ENCODE measurements at regions not wholly inside any gene's neighbourhood (a gene's known extent, or its start where the extent isn't known, plus 50 kb on each side); places are given as distances from the start of the nearest gene placed in this dataset.

- no peak overlapping the region for H2AFZ ChIP-seq (ENCODE audit: low read depth, low read length)
- TF ChIP-seq MXI1 (conservative IDR thresholded peaks at IDR 0.05; ENCODE audit: poor library complexity, severe bottlenecking) = no peak
- TF ChIP-seq POLR2AphosphoS5 (IDR thresholded peaks at IDR 0.05) = no peak
- TF ChIP-seq REST (IDR thresholded peaks at IDR 0.05; ENCODE audit: borderline replicate concordance) = no peak
- TF ChIP-seq SMC3 (conservative IDR thresholded peaks at IDR 0.05; ENCODE audit: poor library complexity) = no peak
- no peak for TF ChIP-seq EP300 (conservative IDR thresholded peaks at IDR 0.05; ENCODE audit: poor library complexity, severe bottlenecking)
- TF ChIP-seq TAF1 (IDR thresholded peaks at IDR 0.05; ENCODE audit: low read depth) = no peak
- no peak for TF ChIP-seq CTCF (IDR thresholded peaks at IDR 0.05; ENCODE audit: poor library complexity, severe bottlenecking)
- no peak for TF ChIP-seq RAD21 (conservative IDR thresholded peaks at IDR 0.05)
- TF ChIP-seq EZH2 (IDR thresholded peaks at IDR 0.05; ENCODE audit: borderline replicate concordance, insufficient read depth, low read length, poor library complexity, severe bottlenecking) = no peak
Measured at GRCh38 chr12:115422845-115423545, 739.0 kb upstream of the TBX3 start.

GRCh38 chr12:115421796-115422709, 738.1 kb upstream of the TBX3 start:
- H2AFZ ChIP-seq (ENCODE audit: low read depth, low read length) = no peak overlapping the region

More at GRCh38 chr12:115422845-115423545, 739.0 kb upstream of the TBX3 start:
- H3F3A ChIP-seq (ENCODE audit: insufficient read depth, low read length, poor library complexity, severe bottlenecking) = no peaks in the 10 kb centered on the region
- no peaks in the 10 kb centered on the region for H3K9me2 ChIP-seq (ENCODE audit: insufficient read depth, low read length)
- no peak overlapping the region for H3K9ac ChIP-seq (ENCODE audit: low read length)
- H4K20me1 ChIP-seq (ENCODE audit: insufficient read depth) = no peaks in the 10 kb centered on the region
- no peak overlapping the region for H3K27ac ChIP-seq (ENCODE audit: low read length)
- H3K79me2 ChIP-seq (replicated peaks; ENCODE audit: insufficient read depth, low read length) = no peaks in the 10 kb centered on the region
- no peak overlapping the region for H3K4me2 ChIP-seq (ENCODE audit: low read length)
- no peak overlapping the region for H3K4me3 ChIP-seq (ENCODE audit: low read length)
- H3K36me3 ChIP-seq (ENCODE audit: insufficient read depth, low read length) = no peaks in the 10 kb centered on the region
- no peaks in the 10 kb centered on the region for H3K27me3 ChIP-seq (ENCODE audit: insufficient read depth, low read depth, low read length)
- H3K9me3 ChIP-seq (ENCODE audit: low read length) = no peaks in the 10 kb centered on the region

More at GRCh38 chr12:115421796-115422709, 738.1 kb upstream of the TBX3 start:
- Histone ChIP-seq H3K9me3 (ENCODE audit: low read length) (no peaks in the 10 kb centered on the region), H3K27me3 (ENCODE audit: insufficient read depth, low read depth, low read length) (no peaks in the 10 kb centered on the region), H4K20me1 (ENCODE audit: insufficient read depth) (no peaks in the 10 kb centered on the region), H3K9me2 (ENCODE audit: insufficient read depth, low read length) (no peaks in the 10 kb centered on the region), H3F3A (ENCODE audit: insufficient read depth, low read length, poor library complexity, severe bottlenecking) (no peaks in the 10 kb centered on the region), H3K27ac (ENCODE audit: low read length) (no peak overlapping the region), H3K9ac (ENCODE audit: low read length) (no peak overlapping the region), H3K4me3 (ENCODE audit: low read length) (no peak overlapping the region), H3K36me3 (ENCODE audit: insufficient read depth, low read length) (no peaks in the 10 kb centered on the region), H3K79me2 (replicated peaks; ENCODE audit: insufficient read depth, low read length) (no peaks in the 10 kb centered on the region), H3K4me2 (ENCODE audit: low read length) (no peak overlapping the region)
- no peak for TF ChIP-seq SMC3 (conservative IDR thresholded peaks at IDR 0.05; ENCODE audit: poor library complexity)
- TF ChIP-seq POLR2AphosphoS5 (IDR thresholded peaks at IDR 0.05) = no peak
- TF ChIP-seq EP300 (conservative IDR thresholded peaks at IDR 0.05; ENCODE audit: poor library complexity, severe bottlenecking) = no peak
- no peak for TF ChIP-seq TAF1 (IDR thresholded peaks at IDR 0.05; ENCODE audit: low read depth)
- TF ChIP-seq RAD21 (conservative IDR thresholded peaks at IDR 0.05) = no peak
- no peak for TF ChIP-seq MXI1 (conservative IDR thresholded peaks at IDR 0.05; ENCODE audit: poor library complexity, severe bottlenecking)
- no peak for TF ChIP-seq REST (IDR thresholded peaks at IDR 0.05; ENCODE audit: borderline replicate concordance)
- TF ChIP-seq CTCF (IDR thresholded peaks at IDR 0.05; ENCODE audit: poor library complexity, severe bottlenecking) = no peak
- no peak for TF ChIP-seq EZH2 (IDR thresholded peaks at IDR 0.05; ENCODE audit: borderline replicate concordance, insufficient read depth, low read length, poor library complexity, severe bottlenecking)
